WTC11 (cell line): ENCODE measurements at regions not wholly inside any gene's neighbourhood (a gene's known extent, or its start where the extent isn't known, plus 50 kb on each side); places are given as distances from the start of the nearest gene placed in this dataset.

Experiments
- ATAC-seq: fragments of 200-7000 bp; cut with Tn5 transposase; 2 replicates; pipeline ENCODE4 v1.10.0; 2021; ENCODE audit warnings: mild to moderate bottlenecking, moderate library complexity
- CTCF ChIA-PET: fragments of 300-600 bp; sonication (Branson Sonifier 250); formaldehyde crosslinking; loops from one replicate; lab custom pipeline; 2021; ENCODE audit warnings: antibody characterized with exemption; lab: Charles Lee
- POLR2A ChIA-PET: fragments of 350-600 bp; sonication (Branson Sonifier 250); formaldehyde crosslinking; loops from one replicate; lab custom pipeline; 2021; ENCODE audit warnings: antibody characterized with exemption; lab: Charles Lee
- DNase-seq: peaks from one replicate; pipeline ENCODE4 v3.0.0; 2021; ENCODE audit warnings: low spot score
- H3K27ac Mint-ChIP-seq: 2 replicates; pipeline ENCODE4 v1.8.0; 2021; ENCODE audit warnings: mixed read lengths
- H3K27me3 Mint-ChIP-seq: 2 replicates; pipeline ENCODE4 v1.8.0; 2021; ENCODE audit warnings: low read depth, mild to moderate bottlenecking, moderate library complexity, mixed read lengths
- H3K36me3 Mint-ChIP-seq: 2 replicates; pipeline ENCODE4 v1.8.0; 2021; ENCODE audit warnings: mixed read lengths
- H3K4me1 Mint-ChIP-seq: 2 replicates; pipeline ENCODE4 v1.8.0; 2022; ENCODE audit warnings: mixed read lengths
- H3K4me3 Mint-ChIP-seq: 2 replicates; pipeline ENCODE4 v1.8.0; 2021; ENCODE audit warnings: mild to moderate bottlenecking, moderate library complexity, mixed read lengths
- H3K9me3 Mint-ChIP-seq: 2 replicates; pipeline ENCODE4 v1.8.0; 2021; ENCODE audit warnings: mixed read lengths
- ATF1 ChIP-seq: sonication (generic); formaldehyde crosslinking; IDR thresholded peaks from 2 replicates; pipeline ENCODE4 v1.8.1; 2023; ENCODE audit warnings: mild to moderate bottlenecking, moderate library complexity, missing genetic modification reagents
- CREB1 ChIP-seq: sonication (generic); formaldehyde crosslinking; IDR thresholded peaks from 2 replicates; pipeline ENCODE4 v1.8.0; 2023; ENCODE audit warnings: mild to moderate bottlenecking, missing genetic modification reagents
- CREM ChIP-seq: sonication (generic); formaldehyde crosslinking; IDR thresholded peaks from 2 replicates; pipeline ENCODE4 v1.8.1; 2022; ENCODE audit warnings: mild to moderate bottlenecking, missing genetic modification reagents, moderate library complexity
- FOXP1 ChIP-seq: sonication (generic); formaldehyde crosslinking; IDR thresholded peaks from 2 replicates; pipeline ENCODE4 v1.8.0; 2022; ENCODE audit warnings: missing genetic modification reagents, mild to moderate bottlenecking, moderate library complexity, borderline replicate concordance
- GABPB1 ChIP-seq: sonication (generic); formaldehyde crosslinking; IDR thresholded peaks from 2 replicates; pipeline ENCODE4 v1.8.1; 2023; ENCODE audit warnings: mild to moderate bottlenecking, missing genetic modification reagents
- IRF2 ChIP-seq: sonication (generic); formaldehyde crosslinking; IDR thresholded peaks from 2 replicates; pipeline ENCODE4 v1.8.0; 2022; ENCODE audit warnings: low read depth, missing genetic modification reagents, borderline replicate concordance
- KAT7 ChIP-seq: sonication (generic); formaldehyde crosslinking; IDR thresholded peaks from 2 replicates; pipeline ENCODE4 v1.8.1; 2023; ENCODE audit warnings: missing genetic modification reagents, mild to moderate bottlenecking, borderline replicate concordance
- NR2C2 ChIP-seq: sonication (generic); formaldehyde crosslinking; IDR thresholded peaks from 2 replicates; pipeline ENCODE4 v1.8.0; 2022; ENCODE audit warnings: mild to moderate bottlenecking, missing genetic modification reagents
- NR3C1 ChIP-seq: sonication (generic); formaldehyde crosslinking; conservative IDR thresholded peaks from 2 replicates; pipeline ENCODE4 v1.8.1; 2023; ENCODE audit warnings: low read depth, mild to moderate bottlenecking, missing genetic modification reagents
- ZNF416 ChIP-seq: fragments of 250-450 bp; sonication (Bioruptor Pico); IDR thresholded peaks from 2 replicates; pipeline ENCODE4 v1.9.0; 2021; ENCODE audit warnings: mild to moderate bottlenecking, inconsistent platforms
- TF ChIP-seq, protein P1 (sequence below): fragments of 250-450 bp; sonication (Bioruptor Pico); IDR thresholded peaks from 2 replicates; pipeline ENCODE4 v1.9.0; 2021; ENCODE audit warnings: mild to moderate bottlenecking
- TF ChIP-seq, protein P2 (sequence below): sonication (generic); formaldehyde crosslinking; IDR thresholded peaks from 2 replicates; pipeline ENCODE4 v1.8.0; 2023; ENCODE audit warnings: missing genetic modification reagents, mild to moderate bottlenecking, borderline replicate concordance
- TF ChIP-seq, protein P3 (sequence below): sonication (generic); formaldehyde crosslinking; conservative IDR thresholded peaks from 2 replicates; pipeline ENCODE4 v1.8.1; 2023; ENCODE audit warnings: mild to moderate bottlenecking, low read depth, missing genetic modification reagents, moderate library complexity
- TF ChIP-seq, protein P4 (sequence below): sonication (generic); formaldehyde crosslinking; IDR thresholded peaks from 2 replicates; pipeline ENCODE4 v1.8.1; 2023; ENCODE audit warnings: mild to moderate bottlenecking, missing genetic modification reagents, moderate library complexity
- TF ChIP-seq, protein P5 (sequence below): sonication (generic); formaldehyde crosslinking; IDR thresholded peaks from 2 replicates; pipeline ENCODE4 v1.8.1; 2023; ENCODE audit warnings: mild to moderate bottlenecking, missing genetic modification reagents
- TF ChIP-seq, protein P6 (sequence below): fragments of 250-450 bp; sonication (Bioruptor Pico); IDR thresholded peaks from 2 replicates; pipeline ENCODE4 v1.9.0; 2021; ENCODE audit warnings: mild to moderate bottlenecking, borderline replicate concordance

DNA sequence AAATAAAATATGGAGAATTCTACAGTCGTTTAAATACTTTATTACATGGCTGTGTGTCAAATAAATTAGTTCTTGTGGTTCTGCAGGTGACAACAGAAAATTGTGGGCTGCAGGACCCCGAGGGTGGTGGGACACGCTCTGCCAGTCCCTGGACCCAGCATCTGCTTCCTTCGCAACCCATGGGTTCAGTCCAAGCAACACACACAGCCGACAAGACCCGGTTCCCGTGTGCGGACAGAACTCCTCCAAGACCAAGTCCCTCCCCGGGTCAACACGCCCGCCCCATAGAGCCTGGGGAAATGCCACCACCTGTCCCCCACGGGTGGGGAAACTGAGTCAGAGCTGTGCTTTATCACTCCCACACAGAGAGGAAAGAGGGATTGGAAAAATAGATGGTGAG, 238.9 kb downstream of the BRD1 start (continued):
- TF ChIP-seq, protein P1, sequence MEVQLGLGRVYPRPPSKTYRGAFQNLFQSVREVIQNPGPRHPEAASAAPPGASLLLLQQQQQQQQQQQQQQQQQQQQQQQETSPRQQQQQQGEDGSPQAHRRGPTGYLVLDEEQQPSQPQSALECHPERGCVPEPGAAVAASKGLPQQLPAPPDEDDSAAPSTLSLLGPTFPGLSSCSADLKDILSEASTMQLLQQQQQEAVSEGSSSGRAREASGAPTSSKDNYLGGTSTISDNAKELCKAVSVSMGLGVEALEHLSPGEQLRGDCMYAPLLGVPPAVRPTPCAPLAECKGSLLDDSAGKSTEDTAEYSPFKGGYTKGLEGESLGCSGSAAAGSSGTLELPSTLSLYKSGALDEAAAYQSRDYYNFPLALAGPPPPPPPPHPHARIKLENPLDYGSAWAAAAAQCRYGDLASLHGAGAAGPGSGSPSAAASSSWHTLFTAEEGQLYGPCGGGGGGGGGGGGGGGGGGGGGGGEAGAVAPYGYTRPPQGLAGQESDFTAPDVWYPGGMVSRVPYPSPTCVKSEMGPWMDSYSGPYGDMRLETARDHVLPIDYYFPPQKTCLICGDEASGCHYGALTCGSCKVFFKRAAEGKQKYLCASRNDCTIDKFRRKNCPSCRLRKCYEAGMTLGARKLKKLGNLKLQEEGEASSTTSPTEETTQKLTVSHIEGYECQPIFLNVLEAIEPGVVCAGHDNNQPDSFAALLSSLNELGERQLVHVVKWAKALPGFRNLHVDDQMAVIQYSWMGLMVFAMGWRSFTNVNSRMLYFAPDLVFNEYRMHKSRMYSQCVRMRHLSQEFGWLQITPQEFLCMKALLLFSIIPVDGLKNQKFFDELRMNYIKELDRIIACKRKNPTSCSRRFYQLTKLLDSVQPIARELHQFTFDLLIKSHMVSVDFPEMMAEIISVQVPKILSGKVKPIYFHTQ: no peak
- TF ChIP-seq GABPB1 (CRISPR knock-in tag) (no peak), KAT7 (CRISPR knock-in tag) (no peak), NR3C1 (CRISPR knock-in tag) (no peak)
- TF ChIP-seq, protein P2, sequence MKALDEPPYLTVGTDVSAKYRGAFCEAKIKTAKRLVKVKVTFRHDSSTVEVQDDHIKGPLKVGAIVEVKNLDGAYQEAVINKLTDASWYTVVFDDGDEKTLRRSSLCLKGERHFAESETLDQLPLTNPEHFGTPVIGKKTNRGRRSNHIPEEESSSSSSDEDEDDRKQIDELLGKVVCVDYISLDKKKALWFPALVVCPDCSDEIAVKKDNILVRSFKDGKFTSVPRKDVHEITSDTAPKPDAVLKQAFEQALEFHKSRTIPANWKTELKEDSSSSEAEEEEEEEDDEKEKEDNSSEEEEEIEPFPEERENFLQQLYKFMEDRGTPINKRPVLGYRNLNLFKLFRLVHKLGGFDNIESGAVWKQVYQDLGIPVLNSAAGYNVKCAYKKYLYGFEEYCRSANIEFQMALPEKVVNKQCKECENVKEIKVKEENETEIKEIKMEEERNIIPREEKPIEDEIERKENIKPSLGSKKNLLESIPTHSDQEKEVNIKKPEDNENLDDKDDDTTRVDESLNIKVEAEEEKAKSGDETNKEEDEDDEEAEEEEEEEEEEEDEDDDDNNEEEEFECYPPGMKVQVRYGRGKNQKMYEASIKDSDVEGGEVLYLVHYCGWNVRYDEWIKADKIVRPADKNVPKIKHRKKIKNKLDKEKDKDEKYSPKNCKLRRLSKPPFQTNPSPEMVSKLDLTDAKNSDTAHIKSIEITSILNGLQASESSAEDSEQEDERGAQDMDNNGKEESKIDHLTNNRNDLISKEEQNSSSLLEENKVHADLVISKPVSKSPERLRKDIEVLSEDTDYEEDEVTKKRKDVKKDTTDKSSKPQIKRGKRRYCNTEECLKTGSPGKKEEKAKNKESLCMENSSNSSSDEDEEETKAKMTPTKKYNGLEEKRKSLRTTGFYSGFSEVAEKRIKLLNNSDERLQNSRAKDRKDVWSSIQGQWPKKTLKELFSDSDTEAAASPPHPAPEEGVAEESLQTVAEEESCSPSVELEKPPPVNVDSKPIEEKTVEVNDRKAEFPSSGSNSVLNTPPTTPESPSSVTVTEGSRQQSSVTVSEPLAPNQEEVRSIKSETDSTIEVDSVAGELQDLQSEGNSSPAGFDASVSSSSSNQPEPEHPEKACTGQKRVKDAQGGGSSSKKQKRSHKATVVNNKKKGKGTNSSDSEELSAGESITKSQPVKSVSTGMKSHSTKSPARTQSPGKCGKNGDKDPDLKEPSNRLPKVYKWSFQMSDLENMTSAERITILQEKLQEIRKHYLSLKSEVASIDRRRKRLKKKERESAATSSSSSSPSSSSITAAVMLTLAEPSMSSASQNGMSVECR (CRISPR knock-in tag): no peak
- TF ChIP-seq, protein P3, sequence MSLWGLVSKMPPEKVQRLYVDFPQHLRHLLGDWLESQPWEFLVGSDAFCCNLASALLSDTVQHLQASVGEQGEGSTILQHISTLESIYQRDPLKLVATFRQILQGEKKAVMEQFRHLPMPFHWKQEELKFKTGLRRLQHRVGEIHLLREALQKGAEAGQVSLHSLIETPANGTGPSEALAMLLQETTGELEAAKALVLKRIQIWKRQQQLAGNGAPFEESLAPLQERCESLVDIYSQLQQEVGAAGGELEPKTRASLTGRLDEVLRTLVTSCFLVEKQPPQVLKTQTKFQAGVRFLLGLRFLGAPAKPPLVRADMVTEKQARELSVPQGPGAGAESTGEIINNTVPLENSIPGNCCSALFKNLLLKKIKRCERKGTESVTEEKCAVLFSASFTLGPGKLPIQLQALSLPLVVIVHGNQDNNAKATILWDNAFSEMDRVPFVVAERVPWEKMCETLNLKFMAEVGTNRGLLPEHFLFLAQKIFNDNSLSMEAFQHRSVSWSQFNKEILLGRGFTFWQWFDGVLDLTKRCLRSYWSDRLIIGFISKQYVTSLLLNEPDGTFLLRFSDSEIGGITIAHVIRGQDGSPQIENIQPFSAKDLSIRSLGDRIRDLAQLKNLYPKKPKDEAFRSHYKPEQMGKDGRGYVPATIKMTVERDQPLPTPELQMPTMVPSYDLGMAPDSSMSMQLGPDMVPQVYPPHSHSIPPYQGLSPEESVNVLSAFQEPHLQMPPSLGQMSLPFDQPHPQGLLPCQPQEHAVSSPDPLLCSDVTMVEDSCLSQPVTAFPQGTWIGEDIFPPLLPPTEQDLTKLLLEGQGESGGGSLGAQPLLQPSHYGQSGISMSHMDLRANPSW (CRISPR knock-in tag): no peak

DNA sequence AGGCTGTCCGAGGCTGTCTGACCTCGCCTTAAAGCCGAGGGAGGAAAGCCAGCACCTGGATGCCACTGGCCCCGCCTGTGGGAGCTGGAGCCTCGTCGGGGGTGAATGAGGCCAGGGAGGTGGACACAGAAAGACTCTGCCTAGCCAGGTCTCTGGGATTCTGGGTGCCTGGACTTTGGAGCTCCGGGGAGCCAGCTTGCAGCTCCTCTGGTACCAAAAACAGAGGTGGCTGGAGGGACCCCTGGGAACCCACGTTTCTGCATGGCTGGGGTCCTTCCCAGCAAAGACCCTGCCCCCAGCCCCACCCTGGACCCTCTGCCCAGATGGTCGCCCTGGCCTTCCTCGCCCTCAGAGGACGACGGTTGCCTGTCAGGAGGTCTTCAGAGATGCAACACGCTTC, 239.7 kb downstream of the BRD1 start:
- Mint-ChIP-seq H3K36me3 (no peaks in the 10 kb centered on the region), H3K27me3 (peaks cover 3% of the 10 kb centered on the region; the same call in 1 of the 2 replicates)

More for the DNA sequence above, 239.7 kb downstream of the BRD1 start:
- no peak overlapping the region for H3K4me3 Mint-ChIP-seq
- peaks cover 7% of the 10 kb centered on the region for H3K9me3 Mint-ChIP-seq
- TF ChIP-seq, protein P4, sequence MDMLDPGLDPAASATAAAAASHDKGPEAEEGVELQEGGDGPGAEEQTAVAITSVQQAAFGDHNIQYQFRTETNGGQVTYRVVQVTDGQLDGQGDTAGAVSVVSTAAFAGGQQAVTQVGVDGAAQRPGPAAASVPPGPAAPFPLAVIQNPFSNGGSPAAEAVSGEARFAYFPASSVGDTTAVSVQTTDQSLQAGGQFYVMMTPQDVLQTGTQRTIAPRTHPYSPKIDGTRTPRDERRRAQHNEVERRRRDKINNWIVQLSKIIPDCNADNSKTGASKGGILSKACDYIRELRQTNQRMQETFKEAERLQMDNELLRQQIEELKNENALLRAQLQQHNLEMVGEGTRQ (CRISPR knock-in tag): no peak
- TF ChIP-seq ATF1 (no peak), FOXP1 (CRISPR knock-in tag) (no peak), CREB1 (CRISPR knock-in tag) (no peak), CREM (CRISPR knock-in tag) (no peak), ZNF416 (CRISPR knock-in tag) (no peak), NR2C2 (CRISPR knock-in tag) (no peak), IRF2 (no peak)
- TF ChIP-seq, protein P5, sequence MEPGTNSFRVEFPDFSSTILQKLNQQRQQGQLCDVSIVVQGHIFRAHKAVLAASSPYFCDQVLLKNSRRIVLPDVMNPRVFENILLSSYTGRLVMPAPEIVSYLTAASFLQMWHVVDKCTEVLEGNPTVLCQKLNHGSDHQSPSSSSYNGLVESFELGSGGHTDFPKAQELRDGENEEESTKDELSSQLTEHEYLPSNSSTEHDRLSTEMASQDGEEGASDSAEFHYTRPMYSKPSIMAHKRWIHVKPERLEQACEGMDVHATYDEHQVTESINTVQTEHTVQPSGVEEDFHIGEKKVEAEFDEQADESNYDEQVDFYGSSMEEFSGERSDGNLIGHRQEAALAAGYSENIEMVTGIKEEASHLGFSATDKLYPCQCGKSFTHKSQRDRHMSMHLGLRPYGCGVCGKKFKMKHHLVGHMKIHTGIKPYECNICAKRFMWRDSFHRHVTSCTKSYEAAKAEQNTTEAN: no peak
- TF ChIP-seq, protein P6, sequence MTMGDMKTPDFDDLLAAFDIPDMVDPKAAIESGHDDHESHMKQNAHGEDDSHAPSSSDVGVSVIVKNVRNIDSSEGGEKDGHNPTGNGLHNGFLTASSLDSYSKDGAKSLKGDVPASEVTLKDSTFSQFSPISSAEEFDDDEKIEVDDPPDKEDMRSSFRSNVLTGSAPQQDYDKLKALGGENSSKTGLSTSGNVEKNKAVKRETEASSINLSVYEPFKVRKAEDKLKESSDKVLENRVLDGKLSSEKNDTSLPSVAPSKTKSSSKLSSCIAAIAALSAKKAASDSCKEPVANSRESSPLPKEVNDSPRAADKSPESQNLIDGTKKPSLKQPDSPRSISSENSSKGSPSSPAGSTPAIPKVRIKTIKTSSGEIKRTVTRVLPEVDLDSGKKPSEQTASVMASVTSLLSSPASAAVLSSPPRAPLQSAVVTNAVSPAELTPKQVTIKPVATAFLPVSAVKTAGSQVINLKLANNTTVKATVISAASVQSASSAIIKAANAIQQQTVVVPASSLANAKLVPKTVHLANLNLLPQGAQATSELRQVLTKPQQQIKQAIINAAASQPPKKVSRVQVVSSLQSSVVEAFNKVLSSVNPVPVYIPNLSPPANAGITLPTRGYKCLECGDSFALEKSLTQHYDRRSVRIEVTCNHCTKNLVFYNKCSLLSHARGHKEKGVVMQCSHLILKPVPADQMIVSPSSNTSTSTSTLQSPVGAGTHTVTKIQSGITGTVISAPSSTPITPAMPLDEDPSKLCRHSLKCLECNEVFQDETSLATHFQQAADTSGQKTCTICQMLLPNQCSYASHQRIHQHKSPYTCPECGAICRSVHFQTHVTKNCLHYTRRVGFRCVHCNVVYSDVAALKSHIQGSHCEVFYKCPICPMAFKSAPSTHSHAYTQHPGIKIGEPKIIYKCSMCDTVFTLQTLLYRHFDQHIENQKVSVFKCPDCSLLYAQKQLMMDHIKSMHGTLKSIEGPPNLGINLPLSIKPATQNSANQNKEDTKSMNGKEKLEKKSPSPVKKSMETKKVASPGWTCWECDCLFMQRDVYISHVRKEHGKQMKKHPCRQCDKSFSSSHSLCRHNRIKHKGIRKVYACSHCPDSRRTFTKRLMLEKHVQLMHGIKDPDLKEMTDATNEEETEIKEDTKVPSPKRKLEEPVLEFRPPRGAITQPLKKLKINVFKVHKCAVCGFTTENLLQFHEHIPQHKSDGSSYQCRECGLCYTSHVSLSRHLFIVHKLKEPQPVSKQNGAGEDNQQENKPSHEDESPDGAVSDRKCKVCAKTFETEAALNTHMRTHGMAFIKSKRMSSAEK (CRISPR knock-in tag): no peak
- TF ChIP-seq, all 79 proteins: peak for 0
- no peak for ATAC-seq
- Mint-ChIP-seq H3K4me1 (peaks cover 10% of the 10 kb centered on the region), H3K27ac (no peak overlapping the region)
- ChIA-PET CTCF (no interaction called here), POLR2A (no interaction called here)
- peak; percentile 9 for DNase-seq
